GM12878 (cell line): ENCODE measurements at regions not wholly inside any gene's neighbourhood (a gene's known extent, or its start where the extent isn't known, plus 50 kb on each side); places are given as distances from the start of the nearest gene placed in this dataset.

Experiments
- ATAC-seq: fragments of 200-7000 bp; cut with Tn5 transposase; 3 replicates; pipeline ENCODE4 v1.9.1; 2020; ENCODE audit warnings: mild to moderate bottlenecking, moderate library complexity
- BruUV-seq: library from RNA; stranded (reverse); fragments of 400-500 nt; replicated peaks from 2 replicates; lab custom pipeline; 2021; lab: Mats Ljungman, UMichigan
- CTCF ChIA-PET: fragments of 300-600 bp; sonication (Branson Sonifier 250); formaldehyde crosslinking; extraction: SDS; loops from one replicate; lab custom pipeline; 2021; ENCODE audit warnings: inconsistent platforms; lab: Yijun Ruan, JAX
- POLR2A ChIA-PET: fragments of 350-600 bp; formaldehyde crosslinking; extraction: SDS; loops from one replicate; lab custom pipeline; 2021; ENCODE audit warnings: inconsistent platforms; lab: Charles Lee
- RAD21 ChIA-PET: fragments of 300-600 bp; sonication (Branson Sonifier 250); formaldehyde crosslinking; loops from one replicate; lab custom pipeline; 2023; ENCODE audit warnings: antibody characterized with exemption; ENCODE audit not compliant: unreplicated experiment; lab: Charles Lee
- SMC1A ChIA-PET: fragments of 300-600 bp; sonication (Branson Sonifier 250); formaldehyde crosslinking; loops from one replicate; lab custom pipeline; 2023; ENCODE audit not compliant: unreplicated experiment, uncharacterized antibody; lab: Charles Lee
- DNase-seq: peaks from one replicate; pipeline ENCODE4 v3.0.0-alpha.2; 2011; ENCODE audit warnings: low read depth, low spot score
- FAIRE-seq: peaks from 3 replicates; lab custom pipeline; 2011; peaks lifted over from hg19 to GRCh38; lab: Jason Lieb, UNC
- H2AFZ ChIP-seq: 2 replicates; pipeline ENCODE4 v1.6.0; 2011; ENCODE audit warnings: low read depth, low read length, control low read depth; ENCODE audit not compliant: control insufficient read depth
- H3K27ac ChIP-seq: 2 replicates; pipeline ENCODE4 v1.5.1; 2011; ENCODE audit warnings: control low read depth; ENCODE audit not compliant: control insufficient read depth, insufficient read depth
- H3K27me3 ChIP-seq, 2 experiments: replicated peaks in 1 of 2; 2 replicates each; pipeline versions ENCODE4 v1.6.0 to v1.6.1; 2011; ENCODE audit warnings: low read length in 1 of 2; ENCODE audit not compliant: control insufficient read depth in 2 of 2, insufficient read depth in 2 of 2
- H3K36me3 ChIP-seq, 2 experiments: 2 replicates each; pipeline ENCODE4 v1.5.1; 2011; ENCODE audit warnings: low read length in 1 of 2; ENCODE audit not compliant: control insufficient read depth in 2 of 2, insufficient read depth in 2 of 2
- H3K4me1 ChIP-seq: 2 replicates; pipeline ENCODE4 v1.6.1; 2011; ENCODE audit warnings: mild to moderate bottlenecking, low read length, moderate library complexity, mixed read lengths; ENCODE audit not compliant: control insufficient read depth, insufficient read depth
- H3K4me2 ChIP-seq: 2 replicates; pipeline ENCODE4 v1.6.0; 2011; ENCODE audit warnings: control low read depth; ENCODE audit not compliant: control insufficient read depth, insufficient read depth
- H3K4me3 ChIP-seq: fragments of 200-600 bp; sonication (generic); 2 replicates; pipeline ENCODE4 v1.5.1; 2016
- H3K79me2 ChIP-seq: 2 replicates; pipeline ENCODE4 v1.6.0; 2011; ENCODE audit warnings: low read length; ENCODE audit not compliant: control insufficient read depth, insufficient read depth
- H3K9ac ChIP-seq: 2 replicates; pipeline ENCODE4 v1.8.0; 2011; ENCODE audit warnings: low read length, control low read depth, mixed read lengths; ENCODE audit not compliant: control insufficient read depth, insufficient read depth
- H3K9me3 ChIP-seq: replicated peaks from 3 replicates; pipeline ENCODE4 v1.5.1; 2011; ENCODE audit warnings: mild to moderate bottlenecking, low read length; ENCODE audit not compliant: control insufficient read depth, insufficient read depth
- H4K20me1 ChIP-seq: 2 replicates; pipeline ENCODE4 v1.6.0; 2011; ENCODE audit not compliant: control insufficient read depth, insufficient read depth
- CHD2 ChIP-seq: IDR thresholded peaks from 2 replicates; pipeline ENCODE4 v1.6.1; 2011; ENCODE audit warnings: low read depth, low read length, improper control_type of control experiment, borderline replicate concordance
- CREB1 ChIP-seq: IDR thresholded peaks from 2 replicates; pipeline ENCODE4 v1.6.1; 2012; ENCODE audit warnings: low read depth, mild to moderate bottlenecking, inconsistent platforms
- E4F1 ChIP-seq: fragments of 450-650 bp; IDR thresholded peaks from 2 replicates; pipeline ENCODE4 v1.6.1; 2018; ENCODE audit warnings: borderline replicate concordance, mild to moderate bottlenecking; ENCODE audit not compliant: partially characterized antibody
- NKRF ChIP-seq: fragments of 450-650 bp; conservative IDR thresholded peaks from 2 replicates; pipeline ENCODE4 v1.6.1; 2017; ENCODE audit warnings: mild to moderate bottlenecking, moderate library complexity
- NR2C2 ChIP-seq: IDR thresholded peaks from 2 replicates; pipeline ENCODE4 v1.6.1; 2011; ENCODE audit warnings: borderline replicate concordance, low read depth; ENCODE audit not compliant: control insufficient read depth, insufficient read length
- POLR2A ChIP-seq: IDR thresholded peaks from 2 replicates; pipeline ENCODE4 v1.6.1; 2011; ENCODE audit warnings: low read depth, mild to moderate bottlenecking, low read length
- SKIL ChIP-seq: fragments of 450-650 bp; IDR thresholded peaks from 2 replicates; pipeline ENCODE4 v1.6.1; 2017; ENCODE audit warnings: mild to moderate bottlenecking, low read depth, inconsistent platforms; ENCODE audit not compliant: poor library complexity, severe bottlenecking
- SMAD1 ChIP-seq: fragments of 450-650 bp; IDR thresholded peaks from 2 replicates; pipeline ENCODE4 v1.6.1; 2018; ENCODE audit warnings: mild to moderate bottlenecking, low read depth; ENCODE audit not compliant: partially characterized antibody
- TAF1 ChIP-seq: IDR thresholded peaks from 2 replicates; pipeline ENCODE4 v1.6.1; 2011; ENCODE audit warnings: mild to moderate bottlenecking, low read depth, low read length, borderline replicate concordance
- TBL1XR1 ChIP-seq: IDR thresholded peaks from 2 replicates; pipeline ENCODE4 v1.6.1; 2012; ENCODE audit warnings: low read depth, low read length, improper control_type of control experiment
- ZNF24 ChIP-seq: fragments of 450-650 bp; IDR thresholded peaks from 2 replicates; pipeline ENCODE4 v1.6.1; 2017; ENCODE audit warnings: antibody characterized with exemption, mild to moderate bottlenecking
- WGBS: methylation state at CpG from one replicate; pipeline ENCODE4 v1.1.6; 2016; ENCODE audit warnings: low lambda C conversion rate; ENCODE audit not compliant: insufficient replicate concordance, insufficient coverage; ENCODE audit errors: missing lambda C conversion rate; 5-methylcytosine and 5-hydroxymethylcytosine counted together
- in situ Hi-C: fragments of 300-500 bp; cut with MboI; formaldehyde crosslinking; loops from 9 replicates; pipeline ENCODE4 v1.14.3; 2018; ENCODE audit warnings: mixed read lengths
- intact Hi-C: fragments of 100-400 bp; cut with micrococcal nuclease; formaldehyde crosslinking; loops from one replicate; pipeline ENCODE4 v1.14.2; 2022; ENCODE audit not compliant: unreplicated experiment

GRCh38 chr2:187996630-187997029 is 295.0 kb upstream of the GULP1 start:
- WGBS, result 42% methylated on average over 1 of the region's 1 CpG
- H3K9ac ChIP-seq, result no peak overlapping the region
- H3K27ac ChIP-seq, result no peak overlapping the region
- ChIA-PET RAD21 (no interaction called here), POLR2A (no interaction called here), CTCF (no interaction called here), SMC1A (no interaction called here)
- FAIRE-seq, result no peak
- intact Hi-C loops, result no loop called here
- H3K4me1 ChIP-seq, result no peaks in the 10 kb centered on the region
- BruUV-seq, result no TSS peak
- DNase-seq, result no peak
- no peak overlapping the region for H3K4me3 ChIP-seq
- no peak for TF ChIP-seq NKRF
- peak; percentile 73 for TF ChIP-seq ZNF24
- in situ Hi-C loops, result no loop called here
- ATAC-seq, result no peak
- H3K79me2 ChIP-seq, result no peaks in the 10 kb centered on the region
- no peaks in the 10 kb centered on the region; a peak in 2 of 4 replicates for H3K27me3 ChIP-seq
- no peaks in the 10 kb centered on the region for H3K9me3 ChIP-seq
- no peak overlapping the region for H2AFZ ChIP-seq
- H4K20me1 ChIP-seq, result no peaks in the 10 kb centered on the region
- H3K36me3 ChIP-seq, result no peaks in the 10 kb centered on the region
- no peak overlapping the region for H3K4me2 ChIP-seq

- H3K9ac ChIP-seq, result no peak overlapping the region
- H3K9me3 ChIP-seq, result no peaks in the 10 kb centered on the region
- no peaks in the 10 kb centered on the region for H3K79me2 ChIP-seq
- in situ Hi-C loops (no loop called here), intact Hi-C loops (no loop called here)
- no peaks in the 10 kb centered on the region for H3K4me1 ChIP-seq
- POLR2A ChIA-PET, result no interaction called here
- CTCF ChIA-PET, result no interaction called here
- DNase-seq, result no peak
- 8% methylated on average over 2 of the region's 2 CpGs for WGBS
- BruUV-seq, result no TSS peak
- H3K36me3 ChIP-seq, result no peaks in the 10 kb centered on the region
- RAD21 ChIA-PET, result no interaction called here
- no peak for ATAC-seq
- H3K27me3 ChIP-seq, result no peaks in the 10 kb centered on the region; a peak in 2 of 4 replicates
- H3K4me2 ChIP-seq, result no peak overlapping the region
- SMC1A ChIA-PET, result no interaction called here
- no peak overlapping the region for H2AFZ ChIP-seq
- H3K4me3 ChIP-seq, result no peak overlapping the region
- no peaks in the 10 kb centered on the region for H4K20me1 ChIP-seq
- no peak for FAIRE-seq
- no peak overlapping the region for H3K27ac ChIP-seq
- TF ChIP-seq CREB1, result no peak
- no peak for TF ChIP-seq E4F1
- no peak for TF ChIP-seq TBL1XR1
- no peak for TF ChIP-seq CHD2
- no peak for TF ChIP-seq SMAD1
- TF ChIP-seq POLR2A, result no peak
- TF ChIP-seq SKIL, result no peak
- no peak for TF ChIP-seq NR2C2
- no peak for TF ChIP-seq TAF1
Observed at GRCh38 chr2:188000189-188000588, 291.5 kb upstream of the GULP1 start.
